Fibroblast of the conjunctiva (primary cell): ENCODE measurements at regions not wholly inside any gene's neighbourhood (a gene's known extent, or its start where the extent isn't known, plus 50 kb on each side); places are given as distances from the start of the nearest gene placed in this dataset.
"Not testable (repeated sequence)": the region's sequence is repeated elsewhere in the genome, so short reads cannot be mapped to it uniquely, and the experiment has no call there.

Experiments used
- DNase-seq: peaks from one replicate; pipeline ENCODE4 v3.0.0-alpha.2; 2010; ENCODE audit warnings: low read depth

- no peak for DNase-seq
These were observed 1072.1 kb downstream of the NXPH1 start for GRCh38 chr7:9505516-9505915.

- DNase-seq: no peak
These were observed 1073.9 kb downstream of the NXPH1 start for GRCh38 chr7:9507290-9507689.

- no peak for DNase-seq
These were observed 1083.3 kb downstream of the NXPH1 start for GRCh38 chr7:9516662-9517061.

GRCh38 chr7:9523579-9523978 lies 1090.2 kb downstream of the NXPH1 start:
- DNase-seq: no peak

- DNase-seq: not testable (repeated sequence)
These were observed 1119.0 kb downstream of the NXPH1 start for GRCh38 chr7:9552431-9552830.

- DNase-seq: no peak
These were observed 1124.4 kb downstream of the NXPH1 start for GRCh38 chr7:9557853-9558252.

DNA sequence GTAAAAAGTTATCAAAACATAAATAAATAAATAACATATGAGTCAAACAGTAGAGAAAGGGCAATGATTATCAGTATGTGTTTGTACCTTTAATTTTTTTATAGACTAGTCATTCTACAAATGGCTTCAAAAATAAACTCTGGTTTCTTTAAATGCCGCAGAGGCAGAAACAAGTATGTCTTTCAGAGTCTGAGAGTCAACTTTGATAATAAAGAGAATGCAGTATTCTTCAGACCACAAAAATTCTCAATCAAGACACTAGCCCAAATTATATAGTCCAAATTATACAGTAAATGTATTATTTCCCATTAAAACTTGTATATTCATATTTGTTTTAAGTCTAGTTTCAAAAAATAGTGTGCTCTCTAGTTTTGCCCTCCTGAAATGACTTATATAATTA lies 1142.3 kb downstream of the NXPH1 start:
- no peak for DNase-seq

DNA sequence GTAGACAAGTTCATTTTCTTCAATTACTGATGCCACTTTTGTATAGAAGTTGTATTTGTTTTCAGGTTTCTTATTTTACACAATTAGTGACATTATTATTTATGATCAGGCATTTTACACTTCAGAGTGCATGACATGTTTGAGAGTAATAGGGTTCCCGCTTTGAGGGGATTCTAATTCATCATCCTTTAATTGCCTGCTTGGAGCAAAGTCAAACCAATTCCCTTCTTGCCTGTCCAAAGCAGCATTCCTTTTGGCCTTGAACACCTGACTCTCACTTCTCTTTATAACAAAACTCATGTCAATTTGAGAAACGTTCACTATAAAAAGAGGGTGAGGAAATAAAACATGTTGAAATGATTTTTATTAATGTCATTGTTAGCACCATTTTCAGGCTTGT lies 1149.4 kb downstream of the NXPH1 start:
- no peak for DNase-seq

DNA sequence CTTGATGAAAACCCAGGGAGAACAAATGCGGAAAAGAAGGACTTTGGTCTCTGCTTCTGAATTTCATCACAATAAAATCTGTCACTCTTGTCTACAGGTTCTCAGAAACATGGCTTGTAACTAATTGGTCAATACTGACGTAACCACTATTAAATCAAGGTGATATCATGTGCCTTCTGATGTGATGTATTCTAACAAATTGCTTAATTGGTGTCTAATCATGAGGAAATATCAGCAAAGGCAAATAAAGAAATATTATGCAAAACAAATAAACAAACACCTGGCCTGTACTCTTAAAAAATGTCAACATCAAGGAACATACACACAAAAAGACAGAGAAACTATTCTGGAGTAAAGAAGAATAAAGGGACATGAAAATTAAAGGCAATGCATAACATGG lies 1165.0 kb downstream of the NXPH1 start:
- DNase-seq: no peak

GRCh38 chr7:9600974-9601373 lies 1167.6 kb downstream of the NXPH1 start:
- DNase-seq: no peak

DNA sequence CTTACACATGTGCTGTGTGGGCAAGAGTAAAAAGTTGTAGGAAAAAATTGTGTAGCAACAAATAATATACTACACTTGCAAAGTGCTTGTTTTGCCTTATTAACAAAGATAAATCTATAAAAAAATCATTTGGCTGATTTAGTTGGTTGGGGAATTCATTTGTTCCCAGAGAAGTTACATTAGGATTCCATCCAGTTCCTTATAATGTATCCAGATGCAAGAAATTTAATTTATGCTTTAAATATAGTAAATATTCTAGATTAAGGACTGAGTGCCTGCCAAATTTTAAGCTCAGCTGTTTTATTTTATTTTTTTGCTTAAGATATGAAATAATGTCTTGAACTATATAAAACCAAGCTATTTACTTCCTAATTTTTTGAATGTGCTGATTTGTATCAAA lies 1169.9 kb downstream of the NXPH1 start:
- DNase-seq: no peak

- DNase-seq: no peak
These were observed 1175.2 kb downstream of the NXPH1 start for GRCh38 chr7:9608560-9608959.

GRCh38 chr7:9620899-9621298 lies 1187.5 kb downstream of the NXPH1 start:
- DNase-seq: not testable (repeated sequence)

- DNase-seq: not testable (repeated sequence)
These were observed 1188.0 kb downstream of the NXPH1 start for GRCh38 chr7:9621306-9621902.

- DNase-seq: no peak
These were observed 1188.5 kb downstream of the NXPH1 start for GRCh38 chr7:9621927-9622326.

DNA sequence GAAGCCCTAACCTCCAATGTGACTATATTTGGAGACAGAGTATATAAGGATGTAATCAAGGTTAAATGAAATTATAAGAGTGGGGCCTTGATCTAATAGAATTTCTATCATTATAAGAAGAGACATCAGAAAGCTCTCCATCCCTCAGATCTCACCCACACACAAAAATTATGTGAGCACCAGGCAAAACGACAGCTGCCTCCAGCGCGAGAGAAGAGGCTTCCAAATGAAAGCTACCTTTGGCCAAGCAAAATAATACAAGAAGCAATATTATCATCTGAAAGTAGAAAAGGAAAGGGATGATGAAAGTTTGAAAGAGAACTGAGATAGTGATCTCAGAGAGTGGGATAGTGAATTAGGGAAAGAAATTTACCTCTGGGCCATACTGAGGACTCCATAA lies 1192.5 kb downstream of the NXPH1 start:
- no peak for DNase-seq

GRCh38 chr7:9645756-9646155 lies 1212.3 kb downstream of the NXPH1 start:
- DNase-seq: no peak

DNA sequence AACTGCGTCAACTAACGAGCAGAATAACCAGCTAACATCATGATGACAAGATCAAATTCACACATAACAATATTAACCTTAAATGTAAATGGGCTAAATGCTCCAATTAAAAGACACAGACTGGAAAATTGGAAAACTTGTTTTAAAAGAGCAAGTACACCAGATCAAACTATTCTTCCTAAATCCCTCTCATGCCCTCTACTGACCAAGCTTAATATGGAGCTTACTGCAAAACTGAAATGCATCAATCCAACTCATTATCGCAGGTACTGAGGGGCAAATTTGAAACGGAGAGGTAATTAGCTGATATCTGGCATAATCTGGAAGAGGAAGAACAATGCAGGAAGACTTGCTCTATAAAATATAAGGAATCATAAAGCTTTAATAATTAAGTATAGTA lies 1223.8 kb downstream of the NXPH1 start:
- DNase-seq: no peak

- DNase-seq: no peak
These were observed 1238.8 kb downstream of the NXPH1 start for GRCh38 chr7:9671979-9672917.

DNA sequence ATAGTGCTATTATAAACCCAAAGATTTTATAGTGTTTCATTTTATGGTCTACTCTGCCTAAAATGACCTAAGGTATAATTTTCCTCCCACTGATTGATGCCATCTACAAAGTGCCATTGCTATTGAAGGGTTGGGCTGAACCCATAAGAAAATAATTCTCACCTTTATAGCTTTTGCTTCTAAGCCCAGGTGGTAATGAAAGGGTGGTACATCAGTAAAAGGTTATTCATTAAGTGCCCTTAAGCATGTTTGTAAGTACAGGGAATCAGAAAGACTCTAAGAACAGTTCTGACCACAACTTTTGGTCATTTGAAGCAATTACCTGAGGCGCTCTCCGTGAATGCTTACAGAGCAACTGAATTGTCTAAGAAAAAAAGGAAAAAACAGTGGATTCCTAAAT lies 1247.3 kb downstream of the NXPH1 start:
- DNase-seq: no peak

GRCh38 chr7:9681284-9681683 lies 1247.9 kb downstream of the NXPH1 start:
- no peak for DNase-seq

DNA sequence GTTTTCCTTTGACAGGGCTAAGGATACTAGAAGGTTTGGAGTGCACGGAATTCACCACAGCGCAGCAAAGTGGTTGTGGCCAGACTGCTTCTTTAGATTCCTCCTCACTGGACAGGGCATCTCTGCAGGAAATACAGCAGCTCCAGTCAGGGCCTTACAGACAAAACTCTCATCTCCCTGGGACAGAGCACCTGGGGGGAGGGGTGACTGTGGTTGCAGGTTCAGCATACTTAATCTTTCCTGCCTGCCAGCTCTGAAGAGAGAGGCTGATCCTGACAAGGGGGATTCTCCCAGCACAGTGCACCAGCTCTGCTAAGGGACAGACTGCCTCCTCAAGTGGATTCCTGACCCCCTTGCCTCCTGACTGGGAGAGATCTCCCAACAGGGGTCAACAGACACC lies 1257.9 kb downstream of the NXPH1 start:
- DNase-seq: no peak

DNA sequence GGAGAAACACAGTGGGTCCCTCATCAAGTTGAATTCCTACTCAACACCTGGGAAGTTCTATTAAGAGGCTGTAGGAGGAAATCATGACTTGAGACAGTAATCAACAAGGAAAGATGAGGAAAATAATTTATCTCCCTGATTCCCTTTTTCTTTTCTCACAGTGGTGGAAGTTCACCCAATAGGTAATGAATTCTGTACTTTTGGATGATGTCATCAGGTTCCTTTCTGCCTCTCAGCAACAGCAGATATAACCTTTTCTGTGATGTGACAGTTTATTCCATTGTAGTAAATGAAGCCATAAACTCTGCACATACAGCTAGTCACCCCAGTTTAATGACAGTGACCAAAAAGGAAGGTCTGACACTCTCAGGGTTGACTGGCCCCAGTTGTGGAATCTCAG lies 1265.0 kb downstream of the NXPH1 start:
- no peak for DNase-seq

DNA sequence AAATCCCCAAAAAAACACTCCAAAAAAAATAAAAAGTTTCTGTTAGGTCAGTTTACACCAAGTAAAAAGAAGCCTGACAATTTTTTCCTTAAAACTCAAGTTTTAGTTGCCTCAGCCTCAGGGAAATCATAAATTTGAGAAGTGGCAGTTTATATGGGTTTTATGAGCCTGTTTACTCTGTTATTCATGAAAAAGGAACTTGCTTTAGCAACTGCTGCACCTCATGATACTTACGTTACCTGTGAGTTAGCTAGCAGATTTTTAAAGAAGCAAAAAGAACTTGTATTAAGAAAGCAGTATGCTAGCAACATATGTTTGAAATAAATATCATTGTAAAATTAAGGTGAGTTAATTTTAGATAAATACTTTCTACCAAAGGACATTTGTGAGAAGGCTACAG lies 1264.5 kb upstream of the PHF14 start:
- DNase-seq: no peak
